Left cardiac atrium (tissue), 4 donors: ENCODE measurements at regions not wholly inside any gene's neighbourhood (a gene's known extent, or its start where the extent isn't known, plus 50 kb on each side); places are given as distances from the start of the nearest gene placed in this dataset.
"Not testable (repeated sequence)": the region's sequence is repeated elsewhere in the genome, so short reads cannot be mapped to it uniquely, and the experiment has no call there.

ENCODE experiments used
- ATAC-seq, 2 donors: fragments of 200-7000 bp; cut with Tn5 transposase; one replicate each; pipeline ENCODE4 v1.9.1; 2020; ENCODE audit warnings: mild to moderate bottlenecking in 2 of 2, moderate library complexity in 2 of 2
- DNase-seq: peaks from one replicate; pipeline ENCODE4 v3.0.0-alpha.2; 2020
- intact Hi-C, 2 donors: fragments of 100-400 bp; cut with DNase I; formaldehyde crosslinking; loops; one replicate each; pipeline versions ENCODE4 v1.14.1 to v1.15.1; 2022 to 2023
- donor health status: DM: no; HTN: yes; CAD: no.
- donor health status: DM: no; HTN: yes; CAD: no; lungs with severe emphysema.
- donor health status: DM: yes; HTN: yes; CAD: no.
- donor health status: Dilated cardiomyopathy.

- intact Hi-C loops: no loop called here
- DNase-seq: no peak
- no peak for ATAC-seq
These were observed 1378.8 kb upstream of the CDH8 start for GRCh38 chr16:63415014-63415413.

GRCh38 chr16:63410594-63410993 lies 1374.4 kb upstream of the CDH8 start:
- DNase-seq (no peak), ATAC-seq (no peak)
- intact Hi-C loops: no loop called here

GRCh38 chr16:63403792-63404191 lies 1367.6 kb upstream of the CDH8 start:
- ATAC-seq: no peak
- intact Hi-C loops: no loop called here
- no peak for DNase-seq

GRCh38 chr16:63388277-63388676 lies 1352.0 kb upstream of the CDH8 start:
- DNase-seq, ATAC-seq, intact Hi-C loops: not testable (repeated sequence)

GRCh38 chr16:63385714-63386432 lies 1349.6 kb upstream of the CDH8 start:
- ATAC-seq: no peak
- intact Hi-C loops: no loop called here
- DNase-seq: no peak

GRCh38 chr16:63373744-63374143 lies 1337.5 kb upstream of the CDH8 start:
- intact Hi-C loops: no loop called here
- no peak for DNase-seq

GRCh38 chr16:63372815-63373214 lies 1336.6 kb upstream of the CDH8 start:
- intact Hi-C loops: no loop called here
- DNase-seq (no peak), ATAC-seq (no peak)

More at GRCh38 chr16:63373744-63374143, 1337.5 kb upstream of the CDH8 start:
- ATAC-seq: no peak

- ATAC-seq (no peak), DNase-seq (no peak)
- intact Hi-C loops: no loop called here
These were observed 1336.0 kb upstream of the CDH8 start for GRCh38 chr16:63372283-63372682.

GRCh38 chr16:63365649-63366304 lies 1329.5 kb upstream of the CDH8 start:
- intact Hi-C loops: no loop called here
- DNase-seq (no peak), ATAC-seq (no peak)

- intact Hi-C loops: no loop called here
- DNase-seq (no peak), ATAC-seq (no peak)
These were observed 1327.5 kb upstream of the CDH8 start for GRCh38 chr16:63363738-63364137.

GRCh38 chr16:63361032-63361624 lies 1324.9 kb upstream of the CDH8 start:
- no peak for DNase-seq
- no peak for ATAC-seq
- intact Hi-C loops: no loop called here

GRCh38 chr16:63349961-63350360 lies 1313.7 kb upstream of the CDH8 start:
- intact Hi-C loops: no loop called here
- ATAC-seq: no peak
- no peak for DNase-seq

GRCh38 chr16:63346000-63346399 lies 1309.8 kb upstream of the CDH8 start:
- DNase-seq: no peak
- intact Hi-C loops: no loop called here
- ATAC-seq: no peak

- ATAC-seq: no peak
- no peak for DNase-seq
- intact Hi-C loops: no loop called here
These were observed 1301.0 kb upstream of the CDH8 start for GRCh38 chr16:63337264-63337663.

- no peak for DNase-seq
- intact Hi-C loops: no loop called here
- no peak for ATAC-seq
These were observed 1294.9 kb upstream of the CDH8 start for GRCh38 chr16:63331111-63331510.

GRCh38 chr16:63326736-63327339 lies 1290.6 kb upstream of the CDH8 start:
- intact Hi-C loops: no loop called here
- DNase-seq (no peak), ATAC-seq (no peak)

GRCh38 chr16:63323722-63324705 lies 1287.8 kb upstream of the CDH8 start:
- DNase-seq (no peak), ATAC-seq (no peak)
- intact Hi-C loops: no loop called here

- intact Hi-C loops: no loop called here
- ATAC-seq: no peak
- no peak for DNase-seq
These were observed 1286.8 kb upstream of the CDH8 start for GRCh38 chr16:63323055-63323454.

GRCh38 chr16:63315229-63315628 lies 1279.0 kb upstream of the CDH8 start:
- intact Hi-C loops: no loop called here
- ATAC-seq (no peak), DNase-seq (no peak)
